Epidermal melanocyte (primary cell): ENCODE measurements at regions not wholly inside any gene's neighbourhood (a gene's known extent, or its start where the extent isn't known, plus 50 kb on each side); places are given as distances from the start of the nearest gene placed in this dataset.

Experiments
- DNase-seq: peaks from one replicate; pipeline ENCODE4 v3.0.0; 2011; ENCODE audit warnings: low spot score; ENCODE audit not compliant: insufficient read length

DNA sequence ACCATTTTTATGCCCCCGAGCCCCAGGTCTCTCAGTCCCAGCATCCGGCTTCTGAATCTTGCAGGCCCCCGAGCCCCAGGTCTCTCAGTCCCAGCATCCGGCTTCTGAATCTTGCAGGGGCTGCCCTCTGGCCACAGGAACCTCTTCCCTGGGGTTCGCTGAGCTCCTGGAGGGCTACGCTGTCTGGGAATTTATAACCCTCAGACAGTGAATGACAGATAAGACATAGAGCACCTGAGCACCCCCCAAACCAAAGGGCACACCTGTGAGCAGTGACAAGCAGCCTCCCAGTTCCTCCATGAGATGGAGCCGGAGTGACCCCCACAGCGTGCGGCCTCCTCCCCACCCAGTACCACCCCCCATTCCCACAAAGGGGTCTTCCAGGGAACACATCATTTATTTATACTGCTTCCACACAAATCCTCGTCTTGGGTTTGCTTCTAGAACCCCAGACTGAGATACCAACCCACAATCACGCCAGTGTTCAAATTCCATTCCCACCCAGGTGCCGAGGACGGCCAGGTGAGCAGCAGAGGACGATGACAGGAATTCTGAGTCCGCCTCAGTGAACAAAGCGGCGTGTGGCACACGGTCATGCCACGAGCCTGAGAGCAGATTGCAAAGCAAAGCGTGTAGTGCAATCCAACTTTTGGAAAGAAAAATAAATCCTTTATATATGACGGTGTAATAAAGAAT, 57.7 kb upstream of the FAM20C start:
- no peak for DNase-seq

DNA sequence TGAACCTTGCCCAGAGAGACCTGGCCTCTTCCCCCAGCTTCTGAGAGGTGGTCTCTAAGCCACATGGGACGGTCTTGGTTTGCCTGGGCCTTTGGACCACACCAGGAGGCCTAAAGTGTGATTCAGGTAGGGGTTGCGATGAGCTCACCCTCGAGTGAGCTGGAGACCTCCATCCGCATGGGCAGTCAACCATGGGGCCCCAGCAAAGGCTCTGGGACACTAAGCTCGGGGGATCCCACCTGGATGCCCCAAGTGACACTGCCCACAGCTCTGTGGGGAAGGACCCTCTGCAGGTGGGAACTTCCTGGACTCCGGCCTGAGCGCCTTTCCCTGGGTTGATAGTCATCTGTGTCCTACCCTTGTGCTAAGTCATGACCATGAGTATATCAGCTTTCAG, 57.1 kb upstream of the FAM20C start:
- DNase-seq = no peak

DNA sequence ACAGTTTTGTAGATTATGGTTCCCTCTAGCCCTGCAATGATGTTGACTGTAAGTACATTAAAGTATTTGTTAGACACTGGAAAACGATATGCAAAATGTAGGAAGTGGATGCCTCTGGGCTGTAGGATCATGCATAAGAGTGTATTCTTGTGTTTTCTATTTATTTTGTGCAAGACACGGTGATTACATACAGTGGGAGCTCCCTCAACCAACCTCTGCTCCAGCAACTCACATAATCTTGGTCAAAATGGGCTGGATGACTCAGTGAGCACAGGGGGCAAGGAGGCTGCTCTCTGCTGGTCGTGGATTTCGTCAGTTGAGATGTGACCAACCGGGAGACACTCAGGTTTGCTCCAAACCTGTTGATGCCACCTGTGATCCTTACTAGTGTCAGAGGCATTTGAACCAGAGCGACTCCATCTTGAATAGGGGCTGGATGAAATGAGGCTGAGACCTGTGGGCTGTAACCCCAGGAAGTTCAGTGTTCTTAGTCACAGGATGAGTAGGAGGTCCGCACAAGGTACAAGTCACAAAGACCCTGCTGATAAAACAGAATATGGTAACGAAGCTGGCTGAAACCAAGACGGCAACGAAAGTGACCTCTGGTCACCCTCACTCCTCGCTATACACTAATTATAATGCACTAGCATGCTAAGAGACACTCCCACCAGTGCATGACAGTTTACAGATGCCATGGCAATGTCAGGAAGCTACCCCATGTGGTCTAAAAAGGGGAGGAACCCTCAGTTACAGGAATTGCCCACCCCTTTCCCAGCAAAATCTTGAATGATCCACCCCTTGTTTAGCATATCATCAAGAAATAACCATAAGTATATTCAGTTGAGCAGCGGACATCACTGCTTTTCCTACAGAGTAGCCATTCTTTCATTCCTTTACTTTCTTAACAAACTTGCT, 56.4 kb upstream of the FAM20C start:
- DNase-seq = no peak

DNA sequence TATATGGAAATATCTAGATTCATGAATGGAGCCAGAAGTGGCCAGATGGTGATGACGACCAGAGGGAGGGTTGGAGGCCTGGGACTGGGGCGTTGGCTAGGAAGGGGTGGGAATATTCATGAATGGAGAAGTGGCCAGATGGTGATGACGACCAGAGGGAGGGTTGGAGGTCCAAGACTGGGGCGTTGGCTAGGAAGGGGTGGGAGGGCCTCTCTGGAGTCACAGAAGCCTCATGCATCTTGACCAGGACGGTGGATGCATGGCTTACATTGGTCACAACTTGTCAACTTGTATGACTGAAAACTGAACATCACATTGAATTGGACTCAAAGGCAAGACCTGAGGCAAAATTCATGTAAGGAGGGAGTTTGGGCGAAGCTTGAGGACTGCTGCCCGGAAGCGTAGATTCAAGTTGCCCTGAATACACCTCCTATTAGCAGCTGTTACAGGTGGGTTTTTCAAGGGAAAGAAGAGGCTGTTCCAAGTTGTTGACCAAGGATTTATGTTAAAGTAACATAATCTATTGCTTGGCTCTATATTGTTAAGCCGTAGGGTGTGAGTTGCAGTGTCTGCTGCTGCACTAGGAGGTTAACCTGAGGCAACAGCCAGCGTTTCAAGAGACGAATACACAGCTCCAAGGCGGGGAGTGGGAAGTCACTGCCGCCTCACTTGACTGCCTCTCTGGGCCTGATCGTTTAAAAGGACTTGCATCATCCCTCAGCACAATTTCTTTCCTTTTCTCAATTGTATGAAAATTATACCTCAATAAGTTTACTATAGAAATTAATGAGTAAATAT, 55.1 kb upstream of the FAM20C start:
- no peak for DNase-seq

DNA sequence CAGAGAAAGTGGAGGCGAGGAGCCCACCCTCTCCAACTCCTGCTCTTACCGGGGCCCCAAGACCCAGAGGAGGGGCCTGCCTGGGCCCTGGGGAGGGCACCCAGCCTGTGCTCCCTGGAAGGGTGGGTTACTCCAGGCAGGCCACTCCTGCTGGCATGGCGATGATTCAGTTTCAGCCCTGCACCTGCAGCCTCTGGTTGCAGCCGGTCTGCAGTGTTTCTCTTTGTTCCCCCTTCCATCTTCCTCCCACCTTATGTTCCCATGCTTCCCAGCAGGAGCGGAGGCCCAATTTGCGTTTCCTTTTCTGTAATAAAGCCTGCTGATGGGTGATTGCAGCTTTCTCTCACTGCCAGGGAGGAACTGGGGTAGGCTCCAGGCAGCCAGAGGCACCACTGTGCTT, 53.2 kb upstream of the FAM20C start:
- no peak for DNase-seq

DNA sequence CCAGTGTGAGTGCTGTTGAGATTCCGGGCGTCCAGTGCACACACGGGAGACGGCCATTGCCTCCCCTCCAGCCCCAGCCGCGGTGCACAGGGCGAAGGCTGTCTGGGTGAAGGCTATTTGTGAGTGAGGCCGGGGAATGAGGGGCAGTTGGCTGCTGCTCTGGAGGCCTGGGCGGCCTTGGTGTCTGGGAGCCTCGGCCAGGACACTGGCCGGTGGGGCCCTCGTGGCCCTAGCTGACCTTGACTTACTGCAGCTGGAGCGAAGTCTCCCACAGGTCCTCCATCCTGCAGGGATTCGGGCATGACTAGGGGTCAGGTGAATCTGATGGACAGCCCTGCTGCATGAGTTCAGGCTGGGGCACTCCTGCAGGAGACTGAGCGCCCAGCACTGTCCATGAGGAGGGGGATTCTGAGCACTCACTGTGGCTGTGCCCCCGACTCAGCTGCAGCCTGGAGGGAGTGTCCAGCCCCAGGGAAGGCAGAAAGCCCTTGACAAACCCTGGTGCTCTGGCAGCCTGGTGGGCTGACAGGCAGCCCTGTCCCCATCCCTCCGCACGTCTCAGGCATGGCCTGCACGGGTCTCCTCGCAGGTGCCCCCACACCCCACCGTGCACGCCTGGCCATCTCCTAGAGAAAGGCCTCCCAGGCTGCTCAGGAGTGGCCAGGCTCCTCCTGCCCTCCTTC, 52.7 kb upstream of the FAM20C start:
- no peak for DNase-seq

DNA sequence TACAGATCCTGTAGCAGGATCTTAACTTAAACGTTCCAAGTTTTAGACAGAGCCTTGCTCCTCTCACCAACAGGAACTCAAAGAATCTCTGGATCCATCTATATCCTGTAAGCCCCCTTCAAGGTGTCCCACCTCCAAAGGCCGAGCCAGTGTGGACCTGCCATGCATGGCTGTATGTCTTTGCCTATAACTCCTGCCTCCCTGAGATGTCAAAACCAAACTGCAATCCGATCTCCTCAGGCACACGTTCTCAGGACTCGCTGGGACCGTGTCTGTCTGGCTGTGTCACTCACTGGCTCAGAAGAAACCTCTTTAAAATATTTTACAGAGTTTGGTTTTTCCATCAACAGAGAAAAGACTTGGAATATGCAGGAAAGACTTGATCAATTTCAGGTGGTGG, 51.4 kb upstream of the FAM20C start:
- DNase-seq = no peak

DNA sequence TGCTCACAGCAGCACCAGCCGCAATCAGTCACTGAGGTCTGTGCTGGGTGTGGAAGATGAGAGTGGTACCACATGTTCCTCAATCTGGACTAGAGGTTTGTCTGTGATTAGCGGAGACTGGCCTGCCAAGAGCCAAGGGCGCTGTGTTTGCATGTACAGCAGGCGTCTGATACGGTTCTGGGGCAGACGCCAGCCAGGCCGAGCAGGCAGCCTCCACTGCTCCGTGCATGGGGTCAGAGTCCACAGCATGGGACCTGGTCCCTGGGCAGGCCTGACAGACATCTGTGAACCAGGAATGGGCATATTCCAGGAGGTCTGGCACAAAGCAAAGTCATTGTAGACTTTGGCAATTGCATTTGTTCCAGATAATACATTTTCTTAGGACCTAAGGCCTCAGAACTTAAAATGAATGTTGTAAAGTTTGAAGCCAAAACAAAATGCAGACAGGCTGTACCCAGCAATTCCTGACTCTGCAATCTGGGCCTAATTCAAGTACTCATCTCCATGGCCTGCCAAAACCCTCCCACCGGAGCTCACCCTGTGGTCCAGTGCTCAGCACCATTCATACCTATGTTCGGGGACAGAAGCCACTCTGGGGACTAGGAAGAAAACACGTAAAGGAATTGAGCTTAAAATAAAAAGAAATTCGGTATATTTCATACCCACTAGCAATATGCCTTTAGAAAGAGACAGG, 50.0 kb upstream of the FAM20C start:
- peak; percentile 46 for DNase-seq
